HL-60 (cell line): ENCODE measurements at regions not wholly inside any gene's neighbourhood (a gene's known extent, or its start where the extent isn't known, plus 50 kb on each side); places are given as distances from the start of the nearest gene placed in this dataset.

Source experiments
- DNase-seq, 2 experiments: peaks; one replicate each; pipeline ENCODE4 v3.0.0-alpha.2; 2010 to 2020; ENCODE audit warnings: low read depth in 1 of 2, low spot score in 1 of 2
- H3K27ac ChIP-seq: fragments of 250-450 bp; sonication (Bioruptor Pico); replicated peaks from 2 replicates; pipeline ENCODE4 v1.5.1; 2020; ENCODE audit warnings: mild to moderate bottlenecking, moderate library complexity
- H3K27me3 ChIP-seq: fragments of 250-450 bp; sonication (Bioruptor Pico); 2 replicates; pipeline ENCODE4 v1.5.1; 2021; ENCODE audit warnings: mild to moderate bottlenecking, moderate library complexity; ENCODE audit not compliant: insufficient read depth, poor library complexity, severe bottlenecking
- H3K4me3 ChIP-seq: replicated peaks from 2 replicates; pipeline ENCODE4 v1.5.1; 2011; ENCODE audit warnings: mild to moderate bottlenecking, control low read depth, low read length; ENCODE audit not compliant: insufficient read depth
- GABPA ChIP-seq: IDR thresholded peaks from 2 replicates; pipeline ENCODE4 v1.6.1; 2012; ENCODE audit warnings: low read depth
- POLR2AphosphoS5 ChIP-seq: IDR thresholded peaks from 2 replicates; pipeline ENCODE4 v1.6.1; 2012; ENCODE audit warnings: low read depth
- SPI1 ChIP-seq: IDR thresholded peaks from 2 replicates; pipeline ENCODE4 v1.6.1; 2012; ENCODE audit warnings: low read depth, mild to moderate bottlenecking, borderline replicate concordance
- TF ChIP-seq, protein P1 (sequence below): IDR thresholded peaks from one replicate; pipeline ENCODE4 v1.5.1; 2011; ENCODE audit warnings: low read length, control low read depth, inconsistent platforms; ENCODE audit not compliant: insufficient read depth
- TF ChIP-seq, protein P2 (sequence below): IDR thresholded peaks from 2 replicates; pipeline ENCODE4 v1.6.1; 2012; ENCODE audit warnings: low read depth; ENCODE audit not compliant: insufficient replicate concordance

DNA sequence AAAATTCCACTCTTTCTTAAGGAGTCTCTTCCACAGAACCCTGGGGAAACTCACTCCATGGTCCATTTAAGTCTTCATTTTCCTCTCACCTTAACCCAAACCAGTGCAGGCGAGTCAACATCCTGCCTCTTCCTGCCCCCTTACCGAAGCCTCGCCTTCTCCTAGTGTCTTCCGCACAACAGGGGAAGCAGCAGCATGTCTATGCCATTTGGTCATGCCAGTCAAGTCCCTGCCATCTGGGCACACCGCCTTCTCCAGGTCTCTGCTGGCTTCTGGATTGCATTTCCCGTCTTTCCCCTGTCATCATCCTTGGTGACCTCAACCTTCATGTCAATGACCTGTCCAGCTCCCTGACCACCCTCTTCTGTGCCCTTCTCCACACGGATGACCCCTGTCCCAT is 77.3 kb upstream of the FZD7 start:
- H3K4me3 ChIP-seq: no peak overlapping the region
- DNase-seq: no peak
- no peak overlapping the region for H3K27ac ChIP-seq
- TF ChIP-seq, protein P1, sequence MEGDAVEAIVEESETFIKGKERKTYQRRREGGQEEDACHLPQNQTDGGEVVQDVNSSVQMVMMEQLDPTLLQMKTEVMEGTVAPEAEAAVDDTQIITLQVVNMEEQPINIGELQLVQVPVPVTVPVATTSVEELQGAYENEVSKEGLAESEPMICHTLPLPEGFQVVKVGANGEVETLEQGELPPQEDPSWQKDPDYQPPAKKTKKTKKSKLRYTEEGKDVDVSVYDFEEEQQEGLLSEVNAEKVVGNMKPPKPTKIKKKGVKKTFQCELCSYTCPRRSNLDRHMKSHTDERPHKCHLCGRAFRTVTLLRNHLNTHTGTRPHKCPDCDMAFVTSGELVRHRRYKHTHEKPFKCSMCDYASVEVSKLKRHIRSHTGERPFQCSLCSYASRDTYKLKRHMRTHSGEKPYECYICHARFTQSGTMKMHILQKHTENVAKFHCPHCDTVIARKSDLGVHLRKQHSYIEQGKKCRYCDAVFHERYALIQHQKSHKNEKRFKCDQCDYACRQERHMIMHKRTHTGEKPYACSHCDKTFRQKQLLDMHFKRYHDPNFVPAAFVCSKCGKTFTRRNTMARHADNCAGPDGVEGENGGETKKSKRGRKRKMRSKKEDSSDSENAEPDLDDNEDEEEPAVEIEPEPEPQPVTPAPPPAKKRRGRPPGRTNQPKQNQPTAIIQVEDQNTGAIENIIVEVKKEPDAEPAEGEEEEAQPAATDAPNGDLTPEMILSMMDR: no peak
- TF ChIP-seq, protein P2, sequence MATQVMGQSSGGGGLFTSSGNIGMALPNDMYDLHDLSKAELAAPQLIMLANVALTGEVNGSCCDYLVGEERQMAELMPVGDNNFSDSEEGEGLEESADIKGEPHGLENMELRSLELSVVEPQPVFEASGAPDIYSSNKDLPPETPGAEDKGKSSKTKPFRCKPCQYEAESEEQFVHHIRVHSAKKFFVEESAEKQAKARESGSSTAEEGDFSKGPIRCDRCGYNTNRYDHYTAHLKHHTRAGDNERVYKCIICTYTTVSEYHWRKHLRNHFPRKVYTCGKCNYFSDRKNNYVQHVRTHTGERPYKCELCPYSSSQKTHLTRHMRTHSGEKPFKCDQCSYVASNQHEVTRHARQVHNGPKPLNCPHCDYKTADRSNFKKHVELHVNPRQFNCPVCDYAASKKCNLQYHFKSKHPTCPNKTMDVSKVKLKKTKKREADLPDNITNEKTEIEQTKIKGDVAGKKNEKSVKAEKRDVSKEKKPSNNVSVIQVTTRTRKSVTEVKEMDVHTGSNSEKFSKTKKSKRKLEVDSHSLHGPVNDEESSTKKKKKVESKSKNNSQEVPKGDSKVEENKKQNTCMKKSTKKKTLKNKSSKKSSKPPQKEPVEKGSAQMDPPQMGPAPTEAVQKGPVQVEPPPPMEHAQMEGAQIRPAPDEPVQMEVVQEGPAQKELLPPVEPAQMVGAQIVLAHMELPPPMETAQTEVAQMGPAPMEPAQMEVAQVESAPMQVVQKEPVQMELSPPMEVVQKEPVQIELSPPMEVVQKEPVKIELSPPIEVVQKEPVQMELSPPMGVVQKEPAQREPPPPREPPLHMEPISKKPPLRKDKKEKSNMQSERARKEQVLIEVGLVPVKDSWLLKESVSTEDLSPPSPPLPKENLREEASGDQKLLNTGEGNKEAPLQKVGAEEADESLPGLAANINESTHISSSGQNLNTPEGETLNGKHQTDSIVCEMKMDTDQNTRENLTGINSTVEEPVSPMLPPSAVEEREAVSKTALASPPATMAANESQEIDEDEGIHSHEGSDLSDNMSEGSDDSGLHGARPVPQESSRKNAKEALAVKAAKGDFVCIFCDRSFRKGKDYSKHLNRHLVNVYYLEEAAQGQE: no peak
- TF ChIP-seq GABPA (no peak), SPI1 (no peak), POLR2AphosphoS5 (no peak)
- H3K27me3 ChIP-seq: no peaks in the 10 kb centered on the region

DNA sequence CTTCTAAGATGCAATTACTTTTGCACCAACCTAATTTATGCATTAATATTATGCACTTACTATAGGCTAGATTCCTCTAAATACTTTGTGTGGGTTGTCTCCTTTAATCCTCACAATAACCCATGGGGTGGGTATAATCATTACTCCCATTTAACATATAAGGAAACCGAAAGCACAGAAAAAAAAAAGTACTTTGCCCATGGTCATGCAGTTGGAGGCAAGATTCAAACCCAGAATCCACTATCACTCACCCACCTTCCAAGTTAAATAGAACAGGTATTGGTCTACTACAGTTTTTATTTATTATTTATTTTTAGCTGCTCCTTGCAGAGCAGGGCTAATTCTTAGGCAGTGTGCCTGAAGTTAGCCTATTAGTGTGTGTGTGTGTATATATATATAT is 76.6 kb upstream of the FZD7 start:
- Histone ChIP-seq H3K27me3 (no peaks in the 10 kb centered on the region), H3K27ac (no peak overlapping the region), H3K4me3 (no peak overlapping the region)
- DNase-seq: no peak
- TF ChIP-seq SPI1: no peak
- TF ChIP-seq GABPA: no peak
- TF ChIP-seq, protein P2: no peak
- TF ChIP-seq, protein P1: no peak
- no peak for TF ChIP-seq POLR2AphosphoS5

DNA sequence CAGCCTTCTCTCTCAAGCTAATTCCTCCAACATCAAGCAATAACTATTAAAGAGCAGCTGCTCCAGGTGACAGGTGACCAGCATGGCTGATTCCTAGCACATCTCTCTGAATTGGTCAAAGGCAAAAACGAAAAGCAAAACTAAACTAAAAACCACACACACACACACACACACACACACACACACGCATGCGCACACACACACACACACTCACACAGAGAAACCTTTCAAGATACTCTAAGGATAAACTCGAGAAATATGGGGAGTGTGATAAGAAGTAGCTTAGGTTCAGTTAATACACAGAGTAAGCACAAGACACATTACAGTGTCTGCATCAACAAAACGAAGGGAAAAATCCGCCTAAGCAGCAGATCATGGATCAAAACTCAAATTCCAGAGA is 74.5 kb upstream of the FZD7 start:
- no peaks in the 10 kb centered on the region for H3K27me3 ChIP-seq
- TF ChIP-seq, protein P1: no peak
- no peak for TF ChIP-seq GABPA
- TF ChIP-seq, protein P2: no peak
- no peak for TF ChIP-seq POLR2AphosphoS5
- no peak for TF ChIP-seq SPI1
- H3K4me3 ChIP-seq: no peak overlapping the region

More for the DNA sequence above, 74.5 kb upstream of the FZD7 start:
- no peak overlapping the region for H3K27ac ChIP-seq
- DNase-seq: no peak
